GM18868 (cell line): ENCODE measurements at regions not wholly inside any gene's neighbourhood (a gene's known extent, or its start where the extent isn't known, plus 50 kb on each side); places are given as distances from the start of the nearest gene placed in this dataset.
"Not testable (repeated sequence)": the region's sequence is repeated elsewhere in the genome, so short reads cannot be mapped to it uniquely, and the experiment has no call there.

Experiments
- ATAC-seq: cut with Tn5 transposase; IDR thresholded peaks from one replicate; pipeline ENCODE4 v1.9.1; 2021; ENCODE audit warnings: mild to moderate bottlenecking, moderate library complexity; ENCODE audit not compliant: unreplicated experiment

DNA sequence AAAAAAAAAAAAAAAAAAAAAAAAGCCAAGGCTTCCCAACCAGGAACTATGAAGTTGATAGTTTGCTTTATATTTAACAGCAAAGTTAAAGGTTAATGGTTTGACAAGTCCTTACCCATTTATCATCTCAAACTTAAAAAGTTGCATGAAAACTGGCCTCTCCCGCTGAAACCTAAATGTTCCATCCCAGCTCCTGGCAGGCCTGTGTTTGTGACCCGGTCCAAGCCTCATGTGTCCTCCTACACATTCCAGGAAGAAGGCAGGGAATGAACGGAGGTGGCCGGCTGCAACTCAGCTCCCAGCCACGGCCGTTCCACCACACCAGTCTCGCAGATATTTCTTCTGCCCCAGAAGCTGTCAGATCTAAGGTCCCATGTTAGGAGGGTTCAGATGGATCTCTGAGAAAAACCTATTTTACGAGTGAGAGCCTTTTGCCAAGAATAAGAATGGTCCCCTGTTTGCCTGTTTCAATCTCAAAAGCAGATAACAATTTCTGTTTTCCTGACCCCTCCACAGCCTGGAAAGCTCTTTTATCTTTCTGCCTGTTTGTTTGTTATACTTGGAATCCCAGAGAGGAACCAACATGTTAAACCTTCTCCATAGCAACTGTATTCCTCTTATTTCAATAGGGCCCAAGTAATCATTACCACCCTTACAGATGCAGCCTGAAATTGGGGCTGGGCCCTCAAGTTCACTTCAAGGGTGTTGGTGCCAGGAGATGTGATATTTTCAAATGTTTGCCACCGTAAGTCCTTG, 56.5 kb downstream of the KCTD12 start:
- ATAC-seq: no peak

DNA sequence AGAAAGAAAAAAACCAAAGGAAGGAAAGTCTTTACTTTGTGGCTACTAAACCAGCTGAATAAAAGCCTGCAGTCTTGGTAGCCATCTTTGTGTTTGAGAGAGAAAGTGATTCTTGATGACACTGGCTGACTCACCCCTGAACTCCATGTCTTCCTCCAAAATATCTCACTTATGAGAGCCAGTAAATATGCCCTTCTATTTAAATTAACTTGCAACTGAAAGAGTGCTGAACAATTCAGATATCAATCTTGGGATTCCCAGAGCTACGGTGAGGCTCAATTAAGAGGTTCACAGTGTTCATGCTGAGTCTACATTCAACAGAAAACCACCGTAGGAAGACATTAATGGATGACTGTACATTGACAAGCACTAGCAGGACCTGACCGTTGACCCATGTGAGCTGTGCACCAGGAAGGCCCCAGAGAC, 57.9 kb downstream of the KCTD12 start:
- ATAC-seq: peak; percentile 71

DNA sequence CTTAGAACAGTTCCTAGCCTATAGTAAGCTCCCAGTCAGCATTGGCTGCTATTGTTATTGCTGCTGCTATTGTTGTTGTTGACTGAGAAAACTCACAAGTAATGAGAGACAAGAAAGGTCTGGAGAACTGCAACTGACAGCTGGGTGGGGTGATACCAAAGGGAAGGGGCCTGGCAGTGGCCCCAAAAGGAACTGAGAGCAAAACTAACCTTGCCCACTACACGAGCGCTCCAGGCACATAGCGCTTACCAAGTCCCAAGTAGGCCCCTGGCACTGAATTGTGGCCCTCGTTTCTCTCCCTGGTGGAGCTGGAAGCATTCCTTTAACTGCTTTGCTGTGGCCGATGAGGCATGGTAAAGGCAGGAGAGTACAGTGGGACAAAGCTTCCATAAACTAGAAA, 59.7 kb downstream of the KCTD12 start:
- peak; percentile 30 for ATAC-seq

DNA sequence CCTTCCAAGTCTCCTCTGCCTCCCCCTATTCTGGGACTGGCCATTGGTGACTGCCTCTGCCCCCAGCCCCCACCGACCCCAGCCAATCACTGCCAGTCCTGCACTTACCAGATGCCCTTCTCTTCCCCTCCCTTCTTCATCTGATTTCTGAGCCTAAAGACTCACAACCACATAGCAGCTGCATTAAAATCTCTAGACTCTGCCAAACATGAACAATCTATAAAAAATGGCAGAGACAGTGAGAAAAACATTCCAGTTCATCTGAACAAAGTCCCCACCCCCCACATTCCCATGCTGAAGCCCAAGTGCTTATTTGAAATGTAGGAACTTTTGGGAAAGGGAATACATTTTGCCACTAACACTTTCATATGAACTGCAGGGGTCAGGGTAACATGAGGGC, 60.8 kb downstream of the KCTD12 start:
- ATAC-seq: no peak

DNA sequence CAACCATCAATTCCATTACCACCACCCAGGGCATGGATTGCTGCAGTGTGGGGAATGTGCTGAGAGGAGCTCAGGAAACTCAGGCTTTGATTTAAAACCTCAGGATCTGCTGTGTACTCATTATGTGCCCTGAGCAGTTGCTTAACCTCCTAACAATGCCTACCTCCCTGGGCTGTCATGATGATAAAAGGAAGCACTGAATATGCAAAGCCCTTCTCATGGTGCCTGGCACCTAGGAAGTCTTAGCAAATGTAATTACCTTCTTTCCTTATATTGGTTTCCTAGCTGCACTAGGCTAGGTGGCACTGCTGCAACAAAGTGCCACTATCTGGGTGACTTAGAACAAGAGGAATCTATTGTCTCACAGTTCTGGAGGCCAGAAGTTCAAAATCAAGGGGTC, 62.2 kb downstream of the KCTD12 start:
- ATAC-seq: no peak

DNA sequence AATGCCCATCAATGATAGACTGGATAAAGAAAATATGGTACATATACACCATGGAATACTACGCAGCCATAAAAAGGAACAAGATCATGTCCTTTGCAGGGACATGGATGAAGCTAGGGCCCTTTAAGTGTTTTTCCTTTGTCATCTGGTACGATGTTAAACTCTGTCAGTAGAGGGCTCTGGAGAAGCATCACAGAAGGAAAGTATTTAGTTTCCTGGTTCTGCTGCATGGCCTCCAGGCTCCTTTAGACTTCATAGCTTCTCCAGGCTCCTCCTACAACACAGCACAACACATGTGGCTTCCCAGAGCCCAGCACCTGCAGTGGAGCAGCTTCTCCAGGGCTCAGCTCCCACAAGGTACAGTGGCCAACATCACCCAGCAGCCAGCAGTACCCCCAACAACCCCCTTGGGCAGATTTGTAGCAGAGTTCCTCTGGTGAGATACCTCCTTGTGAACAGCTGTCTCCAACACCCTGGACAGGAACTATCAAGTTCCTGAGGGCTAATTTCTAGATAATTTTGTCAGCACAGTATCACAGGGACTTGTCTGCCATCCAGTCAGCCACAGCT, 63.4 kb downstream of the KCTD12 start:
- ATAC-seq: peak; percentile 70

DNA sequence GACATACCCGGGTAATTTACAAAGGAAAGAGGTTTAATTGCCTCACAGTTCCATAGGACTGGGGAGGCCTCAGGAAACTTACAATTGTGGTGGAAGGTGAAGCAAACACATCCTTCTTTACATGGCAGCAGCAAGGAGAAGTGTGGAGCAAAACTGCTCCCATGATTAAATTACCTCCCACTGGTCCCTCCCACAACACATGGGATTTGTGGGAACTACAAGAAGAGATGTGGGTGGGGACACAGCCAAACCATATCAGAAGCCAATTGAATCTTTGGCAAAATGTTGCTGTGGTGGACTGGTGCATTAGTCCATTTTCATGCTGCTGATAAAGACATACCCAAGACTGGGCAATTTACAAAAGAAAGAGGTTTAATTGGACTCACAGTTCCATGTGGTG, 65.0 kb downstream of the KCTD12 start:
- ATAC-seq: not testable (repeated sequence)

DNA sequence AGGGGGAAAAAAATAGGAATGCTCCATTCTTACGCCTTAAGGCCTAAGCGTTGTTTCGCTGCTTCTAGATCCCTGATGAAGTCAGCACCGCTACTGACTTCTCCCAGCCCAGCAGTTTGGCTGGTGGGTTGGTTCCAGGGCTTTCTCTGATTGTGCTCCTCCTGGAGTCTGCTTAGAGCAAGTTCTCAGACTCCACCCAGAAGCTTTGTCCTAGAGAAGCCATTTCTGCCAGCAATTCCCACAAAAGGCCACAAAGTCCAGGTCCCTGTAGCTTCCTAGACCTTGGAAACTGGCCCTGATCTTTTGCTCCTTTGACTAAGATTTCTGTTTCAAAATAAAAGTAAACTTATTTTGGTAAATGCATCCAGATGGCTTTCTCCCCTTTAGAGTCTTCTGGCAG, 65.4 kb downstream of the KCTD12 start:
- ATAC-seq: no peak

DNA sequence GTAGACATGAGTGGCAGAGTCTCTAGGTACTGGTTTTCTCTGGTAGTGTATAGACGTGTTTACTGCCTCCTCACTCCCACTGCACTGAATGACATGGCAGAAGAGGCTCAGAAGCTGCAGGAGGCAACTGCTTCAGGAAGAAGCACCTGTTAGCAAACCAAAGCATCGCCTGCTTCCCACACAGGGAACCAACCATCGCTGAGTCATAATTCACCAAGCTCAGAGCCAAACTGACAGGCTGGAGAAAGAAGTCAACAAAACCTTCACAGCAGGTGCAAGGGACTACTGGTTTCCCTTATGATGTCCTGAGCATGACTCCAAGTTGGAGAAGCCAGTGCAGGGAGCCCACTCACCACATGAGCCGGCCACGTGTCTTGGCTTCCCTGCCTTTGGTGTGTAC, 69.8 kb downstream of the KCTD12 start:
- peak; percentile 62 for ATAC-seq

DNA sequence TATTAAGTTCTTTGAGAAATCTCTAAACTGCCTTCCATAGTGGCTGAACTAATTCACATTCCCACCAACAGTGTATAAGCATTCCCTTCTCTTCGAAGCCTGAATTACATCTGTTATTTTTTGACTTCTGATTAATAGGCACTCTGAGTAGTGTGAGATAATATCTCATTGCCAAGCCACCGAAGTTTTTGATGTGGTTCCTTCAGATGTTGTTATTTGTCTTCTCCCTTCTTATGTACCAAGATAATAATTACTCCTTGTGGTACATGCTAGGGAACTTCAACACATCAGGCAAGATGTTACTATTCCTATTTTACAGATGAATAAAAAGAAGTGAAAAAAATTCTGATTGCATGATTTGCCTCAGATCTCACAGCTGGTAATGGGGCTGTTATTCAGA, 70.9 kb downstream of the KCTD12 start:
- no peak for ATAC-seq

DNA sequence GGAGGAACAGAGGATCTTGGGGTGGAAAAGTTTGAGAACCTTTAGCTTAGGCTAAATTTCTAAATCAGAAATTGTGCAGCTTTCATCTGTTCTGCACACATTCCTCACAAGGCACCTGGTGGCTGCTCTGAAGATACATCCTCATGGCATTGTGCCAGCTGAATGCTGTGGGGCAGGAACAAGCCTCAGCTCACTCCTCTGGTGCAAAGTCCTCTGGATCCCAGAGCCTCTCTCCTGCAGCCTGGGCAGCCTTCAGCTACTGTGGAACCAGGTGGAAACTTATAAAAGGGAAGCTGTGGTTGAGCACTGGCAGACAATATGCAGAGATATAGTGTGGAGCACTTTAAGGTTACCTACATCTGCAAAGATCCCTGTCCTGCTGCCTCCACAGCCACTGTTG, 72.3 kb downstream of the KCTD12 start:
- no peak for ATAC-seq

DNA sequence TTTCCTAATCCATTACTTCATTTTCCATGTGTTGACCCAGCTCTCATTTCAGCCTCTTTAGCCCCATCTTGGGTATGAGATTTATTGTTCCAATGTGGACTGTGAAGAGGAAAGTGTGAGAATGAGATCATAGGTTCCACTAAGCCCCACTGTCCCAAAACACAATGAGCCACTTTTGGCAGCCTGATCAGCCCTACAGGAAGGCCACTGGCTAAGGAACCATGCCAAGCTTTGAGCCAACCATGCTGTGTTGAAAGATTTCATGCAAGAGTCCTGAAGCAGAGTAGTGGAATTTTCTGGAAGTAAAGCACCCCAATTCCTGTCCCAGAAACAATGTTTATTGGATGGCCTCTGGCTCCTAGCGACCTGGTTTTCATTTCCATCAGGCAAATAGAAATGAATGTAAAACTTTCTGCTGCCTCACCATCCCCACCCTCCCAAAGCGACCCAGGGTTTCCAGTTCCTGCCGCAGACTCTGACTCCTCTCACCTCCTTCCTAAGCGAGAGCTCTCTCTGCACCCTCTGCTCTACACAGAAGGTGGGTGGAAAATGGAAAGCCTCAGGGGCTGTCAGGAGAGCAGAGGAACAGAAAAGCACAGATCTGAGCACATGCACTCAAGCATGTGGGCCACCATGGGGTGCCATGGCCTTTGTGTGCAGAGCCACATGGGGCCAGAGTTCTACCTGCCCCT, 73.1 kb downstream of the KCTD12 start:
- no peak for ATAC-seq

DNA sequence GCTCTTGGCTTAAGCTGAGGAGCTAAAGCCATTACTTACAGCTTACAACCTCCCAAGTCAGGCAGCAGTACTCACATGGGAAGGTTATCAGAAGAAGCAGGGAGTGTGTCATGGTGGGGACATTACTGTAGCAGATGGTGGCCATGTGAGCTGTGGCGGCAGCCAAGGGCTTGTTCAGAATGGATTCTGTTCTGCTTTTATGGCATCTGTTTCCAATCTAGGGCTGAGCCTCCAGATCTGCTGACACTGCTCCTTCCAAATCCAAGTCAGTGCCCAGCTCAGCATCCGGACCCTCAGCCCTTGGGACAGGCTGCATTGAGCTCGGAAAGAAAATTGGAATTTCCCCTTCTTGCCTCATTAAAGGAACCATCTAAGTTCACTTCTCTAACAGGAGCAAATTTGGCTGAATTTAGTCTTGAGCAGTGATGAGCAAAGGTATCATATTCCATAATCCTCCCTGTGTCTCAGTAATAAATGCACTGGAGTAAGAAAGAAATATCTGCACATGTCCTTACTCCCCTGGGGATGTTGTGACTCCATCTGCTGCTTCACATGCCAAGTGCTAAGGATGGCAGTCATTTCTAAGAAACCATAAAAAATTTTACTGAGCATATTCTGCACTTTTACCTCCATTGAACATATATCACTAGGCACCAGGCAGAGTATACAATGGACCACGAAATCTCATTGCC, 73.9 kb downstream of the KCTD12 start:
- ATAC-seq: no peak

DNA sequence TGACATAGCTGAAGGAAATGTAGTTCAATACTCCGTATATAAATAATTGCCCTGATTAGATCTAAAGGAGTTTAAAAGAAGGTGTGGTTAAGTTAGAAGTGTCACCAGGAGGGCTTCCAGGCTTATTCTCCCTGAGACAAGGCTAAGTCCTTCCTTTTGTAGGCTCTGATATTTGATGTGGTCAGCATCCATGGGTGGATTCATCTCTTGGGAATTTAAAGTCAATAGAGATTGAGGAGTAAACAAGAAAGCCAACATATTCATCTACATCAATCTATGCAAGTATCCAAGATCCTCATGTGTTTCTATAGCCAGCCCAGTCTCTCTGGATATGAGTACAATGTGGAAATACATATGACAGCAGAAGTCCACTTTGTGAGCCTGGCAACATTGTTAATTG, 76.8 kb downstream of the KCTD12 start:
- no peak for ATAC-seq

DNA sequence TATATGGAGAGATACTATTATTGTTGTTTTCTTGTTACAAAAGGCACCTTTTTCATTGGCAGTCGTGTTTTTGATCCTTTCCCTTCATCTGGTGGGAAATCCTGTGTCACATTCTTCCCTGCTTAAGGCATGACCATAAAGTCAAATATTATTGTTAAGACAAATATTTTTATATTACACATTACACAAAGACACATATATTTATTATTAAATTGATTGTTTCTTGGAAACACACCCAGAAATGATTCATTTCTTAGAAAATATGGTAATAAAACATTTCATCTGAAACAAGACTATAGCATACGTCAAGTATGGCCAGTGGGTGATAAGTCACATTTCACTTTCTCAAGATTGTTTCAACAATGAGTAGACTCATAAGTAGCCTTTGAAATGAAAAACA, 77.3 kb downstream of the KCTD12 start:
- no peak for ATAC-seq

DNA sequence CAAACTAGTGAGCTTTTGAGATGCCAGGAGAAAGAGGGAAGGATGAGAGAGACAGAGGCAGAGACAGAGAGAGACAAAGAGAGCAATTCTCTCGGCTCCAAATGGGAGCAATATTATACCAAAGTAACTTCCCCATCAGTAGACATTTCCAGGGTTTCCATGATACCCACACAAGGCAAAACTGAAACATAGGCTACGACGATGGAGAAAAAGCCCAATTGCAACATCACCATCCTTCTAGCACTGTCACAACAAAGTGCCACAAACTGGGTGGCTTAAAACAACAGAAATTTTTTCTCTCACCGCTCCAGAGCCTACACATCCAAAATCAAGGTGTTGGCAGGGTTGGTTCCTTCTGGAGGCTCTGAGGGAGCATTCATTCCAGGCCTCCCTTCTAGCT, 81.4 kb downstream of the KCTD12 start:
- no peak for ATAC-seq

DNA sequence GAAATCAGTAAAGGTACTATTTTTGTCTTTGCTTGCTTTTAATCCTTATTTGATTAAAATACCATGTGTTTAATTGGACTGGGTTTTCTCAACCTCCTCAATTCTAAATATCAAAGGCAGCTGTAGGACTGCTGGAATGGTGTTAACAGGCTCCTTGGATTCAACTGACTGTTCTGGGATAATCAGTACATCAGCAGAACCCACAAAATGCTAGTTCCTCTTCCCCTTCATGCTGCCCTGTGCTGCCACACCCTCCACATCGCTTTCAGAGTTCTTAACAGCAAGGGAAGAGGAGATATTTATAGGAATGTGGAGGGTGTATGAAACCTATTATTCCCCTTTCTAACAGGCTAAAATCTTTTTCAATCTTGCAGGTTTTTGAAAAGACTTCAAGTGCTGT, 82.4 kb downstream of the KCTD12 start:
- ATAC-seq: no peak

DNA sequence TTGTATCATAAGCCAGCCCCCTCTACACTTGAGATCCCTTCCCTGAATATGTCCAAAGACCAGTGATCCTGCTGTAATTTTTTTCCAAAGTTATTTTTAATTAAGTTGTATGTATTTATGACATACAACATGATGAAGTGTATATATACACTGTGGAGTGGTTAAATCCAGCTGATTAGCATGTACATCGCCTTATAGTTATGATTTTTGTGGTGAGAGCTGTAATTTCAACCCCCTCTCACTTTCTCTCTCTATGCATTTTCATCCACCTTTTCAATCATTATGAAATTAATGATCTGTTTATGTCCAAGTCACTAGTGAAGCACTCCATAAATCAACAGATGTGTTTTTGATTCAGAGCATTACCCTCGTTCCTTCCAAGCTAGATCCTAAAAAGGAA, 85.3 kb downstream of the KCTD12 start:
- no peak for ATAC-seq

DNA sequence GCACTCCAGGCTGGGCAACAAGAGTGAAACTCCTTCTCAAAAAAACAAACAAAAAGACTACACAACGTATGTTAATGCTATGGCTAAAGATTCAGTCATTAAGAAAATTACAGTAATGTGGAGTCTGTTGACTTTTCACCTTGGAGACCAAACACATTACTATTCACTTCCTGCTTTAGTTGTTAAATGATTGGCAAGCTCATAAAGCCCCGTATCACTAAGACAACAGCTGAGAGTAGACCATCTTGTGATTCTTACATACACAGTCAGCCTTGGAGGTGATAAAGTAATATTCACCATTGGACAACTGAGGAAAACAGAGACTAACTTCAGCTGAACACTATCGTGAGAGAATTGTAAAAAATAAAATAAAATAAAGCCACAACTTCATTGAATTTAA, 86.5 kb downstream of the KCTD12 start:
- ATAC-seq: peak; percentile 67

DNA sequence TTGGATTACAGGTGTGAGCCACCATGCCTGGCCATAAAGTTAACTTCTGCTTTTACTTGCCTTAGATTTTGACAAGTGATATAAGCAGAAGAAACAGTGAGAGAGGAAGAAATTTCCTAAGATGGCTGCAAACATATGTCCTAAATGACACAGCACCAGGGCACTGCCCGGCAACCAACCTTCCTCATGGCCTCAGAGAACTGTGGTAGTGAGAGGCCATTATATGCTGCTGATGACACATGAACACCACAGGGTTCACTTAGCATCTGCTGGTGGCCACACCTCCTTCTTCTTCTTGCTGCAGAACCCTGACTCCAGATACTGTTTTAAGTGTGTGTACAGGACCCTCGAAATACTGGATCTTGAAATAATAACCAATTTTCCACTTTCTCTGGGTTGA, 88.2 kb downstream of the KCTD12 start:
- ATAC-seq: peak; percentile 48

DNA sequence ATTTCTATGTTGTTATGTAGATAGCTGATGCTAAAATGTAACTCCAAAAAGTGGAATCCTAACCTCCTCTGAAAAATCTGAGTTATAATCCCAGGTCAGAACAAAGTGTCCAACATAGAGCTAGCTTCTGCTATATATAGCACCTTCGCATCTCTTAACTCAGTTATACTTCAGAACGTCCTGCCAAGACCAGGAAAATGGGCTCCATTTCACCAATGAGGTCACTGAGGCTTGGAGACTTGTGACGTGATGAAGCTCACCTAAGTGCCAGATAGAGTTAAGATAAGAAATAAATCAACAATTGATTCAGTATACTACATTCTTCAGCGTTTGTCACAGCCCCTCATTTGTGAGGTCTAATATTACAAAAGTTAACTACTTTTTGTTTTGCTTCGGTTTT, 88.8 kb downstream of the KCTD12 start:
- ATAC-seq: no peak

DNA sequence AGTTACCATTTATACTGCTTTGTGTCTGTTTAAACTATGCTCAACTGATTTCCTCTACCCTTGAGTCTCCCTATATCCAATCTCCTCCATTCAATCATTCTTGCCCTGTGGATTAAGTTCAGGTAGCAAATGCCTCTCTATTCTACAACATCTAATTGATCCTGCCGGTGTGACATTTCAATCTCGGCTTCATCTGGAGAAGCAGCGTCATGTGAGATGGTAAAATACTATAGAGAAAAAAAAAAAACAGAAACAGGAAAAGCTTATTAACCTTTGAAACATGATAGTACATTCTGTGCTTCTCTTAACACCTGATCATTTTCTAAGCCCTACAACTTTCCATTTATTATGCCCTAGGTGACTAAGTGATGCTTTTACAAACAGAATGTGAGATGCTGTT, 89.4 kb downstream of the KCTD12 start:
- no peak for ATAC-seq
